GM21390 (cell line): ENCODE measurements at regions not wholly inside any gene's neighbourhood (a gene's known extent, or its start where the extent isn't known, plus 50 kb on each side); places are given as distances from the start of the nearest gene placed in this dataset.

Source experiments
- ATAC-seq: cut with Tn5 transposase; IDR thresholded peaks from one replicate; pipeline ENCODE4 v1.9.1; 2021; ENCODE audit not compliant: unreplicated experiment

- ATAC-seq: no peak
Observed at GRCh38 chr18:44186001-44186400, 494.7 kb upstream of the SETBP1 start.

- ATAC-seq: no peak
Observed at GRCh38 chr18:44187090-44187489, 493.6 kb upstream of the SETBP1 start.

GRCh38 chr18:44195394-44196140 lies 485.1 kb upstream of the SETBP1 start:
- ATAC-seq: no peak

GRCh38 chr18:44197832-44198611 lies 482.7 kb upstream of the SETBP1 start:
- ATAC-seq: no peak

GRCh38 chr18:44198612-44199284 lies 481.9 kb upstream of the SETBP1 start:
- no peak for ATAC-seq

GRCh38 chr18:44213293-44213692 lies 467.4 kb upstream of the SETBP1 start:
- ATAC-seq: no peak

GRCh38 chr18:44214396-44214795 lies 466.3 kb upstream of the SETBP1 start:
- no peak for ATAC-seq

GRCh38 chr18:44216169-44216568 lies 464.5 kb upstream of the SETBP1 start:
- ATAC-seq: no peak

GRCh38 chr18:44227501-44227900 lies 453.2 kb upstream of the SETBP1 start:
- ATAC-seq: no peak

- ATAC-seq: no peak
Observed at GRCh38 chr18:44229693-44230108, 451.0 kb upstream of the SETBP1 start.

- ATAC-seq: no peak
Observed at GRCh38 chr18:44231936-44232335, 448.8 kb upstream of the SETBP1 start.

- ATAC-seq: no peak
Observed at GRCh38 chr18:44232500-44232899, 448.2 kb upstream of the SETBP1 start.

GRCh38 chr18:44238454-44238853 lies 442.2 kb upstream of the SETBP1 start:
- ATAC-seq: no peak

- ATAC-seq: no peak
Observed at GRCh38 chr18:44238911-44239310, 441.8 kb upstream of the SETBP1 start.

- ATAC-seq: no peak
Observed at GRCh38 chr18:44241020-44241419, 439.7 kb upstream of the SETBP1 start.

- ATAC-seq: no peak
Observed at GRCh38 chr18:44245019-44245418, 435.7 kb upstream of the SETBP1 start.

GRCh38 chr18:44246001-44246400 lies 434.7 kb upstream of the SETBP1 start:
- ATAC-seq: no peak

- no peak for ATAC-seq
Observed at GRCh38 chr18:44258086-44258485, 422.6 kb upstream of the SETBP1 start.

- no peak for ATAC-seq
Observed at GRCh38 chr18:44258576-44258975, 422.1 kb upstream of the SETBP1 start.

GRCh38 chr18:44259610-44260009 lies 421.1 kb upstream of the SETBP1 start:
- ATAC-seq: no peak

GRCh38 chr18:44265437-44265836 lies 415.3 kb upstream of the SETBP1 start:
- no peak for ATAC-seq

GRCh38 chr18:44273298-44273697 lies 407.4 kb upstream of the SETBP1 start:
- no peak for ATAC-seq
